ENCODE measurements at regions not wholly inside any gene's neighbourhood (a gene's known extent, or its start where the extent isn't known, plus 50 kb on each side); places are given as distances from the start of the nearest gene placed in this dataset.

- no peaks in the 10 kb centered on the region for H4K20me1 ChIP-seq (ENCODE audit: insufficient read depth, low read length)
- dilution Hi-C loops (cut with HindIII; ENCODE audit: low sequenced_read_pairs, unreplicated experiment) = no loop called here
- no peak overlapping the region for H3K9ac ChIP-seq (ENCODE audit: low read depth, low read length)
- in situ Hi-C loops (cut with MboI; ENCODE audit: low sequenced_read_pairs) = no loop called here
- H4K91ac ChIP-seq (ENCODE audit: insufficient read depth, low read depth, low read length) = no peak overlapping the region
- H3K79me1 ChIP-seq (ENCODE audit: low read depth in 1 of 2, low read length in 2 of 2) = no peaks in the 10 kb centered on the region
- no TSS peak for BruUV-seq (replicated peaks)
- no peak; the same call in 1 of the 2 replicates for ATAC-seq (ENCODE audit: low read depth)
- H2AK5ac ChIP-seq (ENCODE audit: low read depth, low read length) = no peak overlapping the region
- no peak overlapping the region for H2AK9ac ChIP-seq (replicated peaks; ENCODE audit: low read depth, low read length, poor library complexity)
- H3K9me1 ChIP-seq (ENCODE audit: insufficient read depth, low read length) = no peaks in the 10 kb centered on the region
- ChIA-PET POLR2A (ENCODE audit: unreplicated experiment) (no interaction called here), CTCF (no interaction called here)
- H2BK120ac ChIP-seq (ENCODE audit: low read depth, low read length) = no peak overlapping the region
- no peaks in the 10 kb centered on the region for H3K36me3 ChIP-seq (ENCODE audit: control insufficient read depth, insufficient read depth, low read length)
- H3K4me3 ChIP-seq (ENCODE audit: insufficient read depth, low read depth, low read length) = no peak overlapping the region
- no peak overlapping the region for H3K56ac ChIP-seq (ENCODE audit: extremely low read depth, insufficient read depth, low read length)
- H3K18ac ChIP-seq (ENCODE audit: low read depth, low read length) = no peak overlapping the region
- H3K9me3 ChIP-seq (ENCODE audit: control insufficient read depth, insufficient read depth, low read length) = no peaks in the 10 kb centered on the region
- TF ChIP-seq RFX5 (IDR thresholded peaks at IDR 0.05; ENCODE audit: low read depth, low read length) = no peak
- TF ChIP-seq MAFK (IDR thresholded peaks at IDR 0.05; ENCODE audit: low read depth, low read length) = no peak
- no peak for TF ChIP-seq NFE2L2 (IDR thresholded peaks at IDR 0.05; ENCODE audit: low read depth, low read length)
- no peak for TF ChIP-seq MAZ (IDR thresholded peaks at IDR 0.05; ENCODE audit: borderline replicate concordance, low read depth, low read length)
- no peak for TF ChIP-seq CTCF (conservative IDR thresholded peaks at IDR 0.05; ENCODE audit: low read depth, low read length)
- no peak for TF ChIP-seq ELK1 (IDR thresholded peaks at IDR 0.05; ENCODE audit: borderline replicate concordance, low read depth, low read length)
- TF ChIP-seq SMC3 (IDR thresholded peaks at IDR 0.05; ENCODE audit: low read depth, low read length) = no peak
- no peak for TF ChIP-seq POLR2A (IDR thresholded peaks at IDR 0.05; ENCODE audit: low read depth, low read length)
- no peak for TF ChIP-seq MXI1 (IDR thresholded peaks at IDR 0.05; ENCODE audit: borderline replicate concordance, low read depth, low read length)
- TF ChIP-seq CEBPB (IDR thresholded peaks at IDR 0.05; ENCODE audit: low read depth, low read length) = no peak
- no peak for TF ChIP-seq RAD21 (IDR thresholded peaks at IDR 0.05; ENCODE audit: low read length)
- no peak for TF ChIP-seq CHD1 (IDR thresholded peaks at IDR 0.05; ENCODE audit: low read depth, low read length)
- TF ChIP-seq USF2 (IDR thresholded peaks at IDR 0.05; ENCODE audit: low read depth, low read length) = no peak
- no peak for TF ChIP-seq BHLHE40 (IDR thresholded peaks at IDR 0.05; ENCODE audit: low read depth, low read length)
- no peak for TF ChIP-seq FOS (IDR thresholded peaks at IDR 0.05; ENCODE audit: low read depth, low read length)
- no peak for TF ChIP-seq RCOR1 (IDR thresholded peaks at IDR 0.05; ENCODE audit: insufficient replicate concordance, low read length)
- no peak overlapping the region for H3K4ac ChIP-seq (ENCODE audit: low read depth, low read length)
- no peak overlapping the region for H3K23ac ChIP-seq (ENCODE audit: low read depth, low read length)
- no peak overlapping the region for H4K8ac ChIP-seq (ENCODE audit: low read depth in 2 of 2, low read length in 2 of 2)
- H2BK15ac ChIP-seq (ENCODE audit: low read depth, low read length) = no peak overlapping the region
- H2AFZ ChIP-seq (replicated peaks; ENCODE audit: low read length, poor library complexity) = no peak overlapping the region
- WGBS, 2 experiments (ENCODE audit: extremely low coverage in 2 of 2, insufficient read length in 1 of 2) = no CpG with 5 or more reads among the region's 6 CpGs
- H3K27ac ChIP-seq (ENCODE audit: insufficient read depth, low read length) = no peak overlapping the region
- intact Hi-C loops (cut with micrococcal nuclease) = no loop called here
- H3K4me2 ChIP-seq (ENCODE audit: low read depth, low read length) = no peak overlapping the region
- H2BK5ac ChIP-seq (ENCODE audit: low read depth, low read length, poor library complexity, severe bottlenecking) = no peak overlapping the region
- no peak overlapping the region for H3K14ac ChIP-seq (replicated peaks; ENCODE audit: low read depth, low read length)
- no peaks in the 10 kb centered on the region for H3K4me1 ChIP-seq (ENCODE audit: control insufficient read depth, insufficient read depth, low read length)
- no peak overlapping the region for H2BK20ac ChIP-seq (ENCODE audit: low read depth, low read length)
- no peak overlapping the region for H4K5ac ChIP-seq (ENCODE audit: low read depth, low read length)
- DNase-seq = peak; percentile 25
- H3K27me3 ChIP-seq (ENCODE audit: control insufficient read depth, insufficient read depth, low read length) = no peaks in the 10 kb centered on the region; the same call in none of the 2 replicates
These were observed 67.7 kb upstream of the NSMCE3 start for GRCh38 chr15:29337156-29337959.
